GM18520 (cell line): ENCODE measurements at regions not wholly inside any gene's neighbourhood (a gene's known extent, or its start where the extent isn't known, plus 50 kb on each side); places are given as distances from the start of the nearest gene placed in this dataset.

Source experiments
- ATAC-seq: cut with Tn5 transposase; IDR thresholded peaks from one replicate; pipeline ENCODE4 v1.9.1; 2021; ENCODE audit not compliant: unreplicated experiment

DNA sequence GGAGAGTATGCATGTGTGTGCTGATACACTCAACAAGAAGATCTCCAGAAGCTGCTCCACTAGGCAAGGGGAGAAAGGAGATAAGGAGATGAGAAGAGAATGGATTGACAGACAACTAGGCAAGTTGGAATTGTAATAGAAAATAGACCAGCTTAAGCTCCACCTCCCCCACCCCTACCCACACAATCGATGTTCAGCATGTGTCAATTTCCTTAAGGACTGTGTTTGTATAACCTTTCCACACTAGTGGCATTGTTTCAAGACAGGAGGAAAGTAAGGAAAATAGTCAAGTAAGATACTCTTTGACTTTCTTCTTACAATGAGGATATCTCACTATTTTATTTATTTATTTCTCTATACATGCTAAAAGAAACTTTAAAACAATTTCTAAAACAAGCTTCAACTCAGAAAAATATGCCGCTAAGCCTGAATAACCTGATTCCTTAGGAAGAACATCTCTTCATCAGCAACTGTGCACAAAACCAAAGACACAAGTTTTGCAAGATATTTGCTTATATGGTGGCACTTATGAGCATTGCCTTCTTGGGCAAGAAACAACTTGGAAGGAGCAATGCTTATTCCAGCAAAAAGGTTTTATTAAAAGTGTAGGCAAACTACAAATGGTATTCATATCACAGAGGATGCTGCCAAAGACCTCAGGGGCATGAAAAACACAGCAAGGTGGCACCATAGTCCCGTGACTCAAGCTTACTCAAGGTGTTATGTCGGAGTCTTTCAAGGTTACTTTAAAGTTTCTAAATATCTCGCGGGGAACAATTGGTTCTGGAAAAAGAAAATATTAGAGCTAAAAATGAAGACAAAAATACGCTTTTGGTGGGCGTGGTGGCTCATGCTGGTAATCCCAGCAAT is 249.1 kb downstream of the COL12A1 start:
- ATAC-seq = no peak

DNA sequence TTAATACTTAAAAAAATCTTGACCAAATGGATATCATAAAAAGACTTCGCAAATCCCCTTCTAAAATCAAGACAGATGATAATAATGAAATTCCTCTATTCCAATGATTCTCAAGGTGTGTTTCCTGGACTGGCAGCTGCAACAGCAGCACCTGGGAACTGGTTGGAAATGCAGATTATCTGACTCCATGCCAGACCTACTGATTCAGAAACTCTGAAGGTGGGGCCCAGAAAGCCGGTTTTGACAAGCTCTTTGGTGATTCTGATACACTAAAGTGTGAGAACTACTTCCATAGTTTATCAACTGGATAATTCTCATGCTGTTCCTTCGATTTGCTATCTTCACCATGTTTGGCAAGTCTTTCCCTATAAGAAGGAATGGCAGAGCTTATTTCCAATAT is 252.1 kb downstream of the COL12A1 start:
- ATAC-seq = no peak

DNA sequence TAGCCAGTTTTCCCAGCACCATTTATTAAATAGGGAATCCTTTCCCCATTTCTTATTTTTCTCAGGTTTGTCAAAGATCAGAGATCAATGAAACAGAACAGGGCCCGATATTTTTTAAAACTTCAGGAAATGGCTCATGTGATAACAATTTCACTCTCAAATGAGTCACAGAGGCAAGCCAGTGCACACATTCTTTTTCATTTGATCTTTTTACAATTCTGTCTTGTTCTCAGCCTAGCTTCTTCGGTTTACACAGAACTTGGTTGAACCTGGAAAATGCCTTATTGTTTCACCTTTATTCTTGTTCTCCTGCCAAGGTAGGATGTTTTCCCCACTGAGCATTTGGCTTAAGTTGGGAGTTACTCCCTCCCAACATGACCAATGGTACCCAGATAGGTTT is 258.9 kb downstream of the COL12A1 start:
- no peak for ATAC-seq

DNA sequence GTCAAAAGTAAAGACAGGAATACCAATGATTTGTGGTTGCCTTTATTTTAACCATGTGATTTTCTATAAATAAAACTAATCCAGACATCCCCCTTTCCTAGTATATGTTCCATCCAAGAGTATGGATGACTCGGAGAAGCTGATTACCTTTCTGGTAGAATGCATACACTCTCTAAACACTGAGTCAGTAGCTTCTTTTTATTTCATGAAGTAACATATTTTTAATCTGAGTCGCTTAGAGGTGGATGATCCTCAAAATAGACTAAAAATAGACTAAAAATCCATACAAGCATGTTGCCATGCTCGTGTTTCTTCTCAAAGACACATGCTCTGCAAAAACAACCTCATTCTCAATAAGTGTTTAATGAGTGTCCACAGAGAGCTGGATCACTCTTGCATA is 263.7 kb downstream of the COL12A1 start:
- ATAC-seq = no peak

DNA sequence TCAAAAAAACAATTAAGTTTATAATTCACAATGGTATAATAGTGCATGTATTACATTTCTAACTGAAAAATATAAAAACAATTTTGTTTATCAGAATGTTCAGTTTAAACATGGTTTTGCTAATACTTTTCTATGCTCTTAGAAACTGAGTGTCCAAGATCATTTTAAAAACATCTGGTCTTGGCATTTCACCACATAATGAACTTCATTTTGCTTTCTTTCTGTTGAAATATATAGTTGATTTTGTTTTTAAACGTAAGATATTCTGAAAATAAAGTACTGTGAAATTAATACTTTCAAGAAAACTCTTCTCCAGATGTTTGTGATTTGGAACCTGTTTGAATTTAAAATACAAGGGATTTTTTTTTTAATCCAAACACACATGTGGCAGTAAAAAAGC is 264.4 kb downstream of the COL12A1 start:
- no peak for ATAC-seq

DNA sequence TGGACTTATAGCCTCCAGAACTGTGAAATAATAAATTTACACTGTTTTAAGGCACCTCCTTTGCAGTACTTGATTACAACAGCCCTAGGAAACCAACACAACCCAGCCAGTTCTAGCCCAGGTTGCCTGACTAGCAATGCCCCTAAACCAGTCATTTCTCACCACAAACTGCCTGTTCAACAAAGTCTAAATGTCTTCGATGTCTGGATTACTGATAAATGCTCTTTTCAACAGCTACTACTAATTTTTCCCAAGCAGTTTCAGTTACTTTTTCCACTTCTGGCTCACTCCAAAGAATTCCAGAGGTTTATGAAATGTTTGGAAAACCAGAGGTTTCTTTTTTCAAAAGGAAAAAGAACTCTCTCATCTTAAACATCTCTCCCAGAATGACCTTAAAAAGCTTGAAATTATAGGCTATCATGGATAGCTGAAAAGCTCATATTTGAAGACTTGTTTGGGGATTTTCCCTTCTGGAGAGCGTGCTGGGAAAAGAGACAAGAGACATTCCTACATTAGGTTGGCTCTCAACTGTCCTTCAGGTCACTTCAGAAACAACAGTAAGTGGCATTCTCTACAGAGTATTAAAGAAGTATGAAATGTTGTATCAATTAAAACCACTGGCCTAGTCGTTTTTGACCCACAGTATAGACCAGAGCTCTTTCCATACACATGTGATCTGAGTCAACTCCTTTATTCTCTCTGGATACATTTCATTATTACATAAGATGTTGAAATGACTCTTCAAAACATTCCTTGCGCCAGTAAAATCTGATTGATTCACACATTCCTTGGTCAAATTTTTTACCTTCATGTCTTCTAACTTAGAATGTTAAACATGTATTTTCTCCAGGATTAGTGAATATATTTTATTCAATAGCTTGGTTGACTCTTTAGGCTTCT is 265.9 kb downstream of the COL12A1 start:
- ATAC-seq = no peak

DNA sequence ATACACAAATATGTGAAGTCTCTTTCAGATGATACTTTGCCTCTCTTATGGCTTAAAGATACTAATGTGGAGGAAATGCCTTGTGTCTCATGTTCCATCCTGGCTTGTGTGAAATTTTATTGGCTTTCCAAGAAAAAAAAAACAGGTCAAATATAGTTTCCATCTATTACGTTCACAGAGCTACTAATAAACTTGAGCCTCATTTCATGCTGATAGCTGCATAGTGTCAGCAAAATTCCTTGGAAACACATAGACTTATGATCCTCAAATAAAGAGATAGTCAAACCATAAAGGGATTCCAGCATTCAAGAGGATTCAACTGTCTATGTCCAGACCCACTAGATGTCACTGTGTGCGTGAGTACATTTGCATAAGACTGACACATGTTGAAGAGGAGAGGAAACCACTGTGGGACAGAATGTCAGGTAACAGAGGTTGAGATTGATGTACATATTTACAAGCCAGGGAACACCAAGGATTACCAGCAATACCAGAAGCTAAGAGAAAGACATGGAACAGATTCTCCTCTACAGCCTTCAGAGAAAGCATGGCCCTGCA is 266.6 kb downstream of the COL12A1 start:
- ATAC-seq = no peak

DNA sequence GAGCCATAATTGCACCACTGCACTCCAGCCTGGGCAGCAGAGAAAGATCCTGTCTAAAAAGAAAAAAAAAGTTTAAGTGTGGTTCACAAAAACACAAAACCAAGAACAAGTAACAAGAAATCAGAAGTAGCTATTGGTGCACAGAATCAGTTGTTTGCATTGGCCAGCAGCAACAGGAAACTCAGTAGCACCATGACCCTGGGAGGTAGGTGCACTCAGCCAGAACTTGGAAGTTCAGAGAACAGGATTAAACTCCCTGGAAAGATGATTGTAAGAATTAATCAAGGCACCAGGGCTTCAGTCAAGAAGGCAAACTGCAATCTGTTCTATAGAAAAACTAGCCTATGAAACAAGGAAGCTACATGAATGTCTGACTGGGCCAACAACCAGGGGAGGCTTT is 267.9 kb downstream of the COL12A1 start:
- ATAC-seq = no peak

DNA sequence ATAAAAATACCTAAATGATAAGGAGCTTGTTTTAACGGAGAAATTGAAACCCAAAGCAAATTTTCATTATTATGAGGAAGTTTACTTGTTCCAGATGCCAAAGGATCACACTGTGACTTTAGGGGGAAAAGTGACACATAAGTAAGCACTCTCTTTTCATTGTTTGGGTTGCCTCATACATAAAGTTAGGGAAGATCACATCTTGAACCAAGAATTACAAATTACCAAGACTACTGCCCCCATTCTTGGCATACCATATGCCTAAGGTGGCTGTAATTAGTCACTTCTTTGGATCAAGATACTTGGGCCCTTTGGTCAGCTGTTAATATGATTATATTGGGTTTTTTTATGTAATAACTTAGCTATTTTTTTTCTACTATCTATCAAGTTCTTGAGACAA is 269.0 kb downstream of the COL12A1 start:
- no peak for ATAC-seq

DNA sequence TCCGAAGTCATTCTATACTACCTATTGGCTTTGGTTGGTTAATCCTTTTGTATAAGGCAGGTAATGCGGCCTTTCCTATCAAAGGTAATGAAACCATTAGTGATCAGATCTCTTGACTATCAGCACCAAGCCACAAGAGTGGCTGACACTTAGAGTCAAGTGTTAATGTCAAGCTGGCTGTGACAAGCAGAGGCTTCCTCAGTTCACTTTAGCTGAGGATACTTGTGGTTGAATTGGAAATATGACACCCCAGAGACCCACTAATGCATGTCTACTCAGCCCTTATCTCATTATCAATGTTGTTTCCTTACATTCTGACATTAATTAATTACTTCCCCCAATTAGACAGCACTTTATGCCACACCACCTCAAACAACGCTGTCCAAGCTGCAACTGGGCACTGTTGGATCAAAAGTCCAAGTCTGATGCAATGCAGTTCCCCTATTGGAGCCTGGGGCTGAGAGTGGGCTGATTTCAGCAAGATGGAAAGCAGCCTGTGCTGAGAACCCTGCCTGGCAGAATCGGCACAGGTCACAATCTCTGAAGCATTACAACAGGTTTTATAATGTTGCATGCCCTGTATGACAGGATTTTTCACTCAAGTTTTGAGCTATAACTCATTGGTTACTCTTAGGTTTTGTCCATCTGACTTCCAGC is 273.5 kb downstream of the COL12A1 start:
- no peak for ATAC-seq

DNA sequence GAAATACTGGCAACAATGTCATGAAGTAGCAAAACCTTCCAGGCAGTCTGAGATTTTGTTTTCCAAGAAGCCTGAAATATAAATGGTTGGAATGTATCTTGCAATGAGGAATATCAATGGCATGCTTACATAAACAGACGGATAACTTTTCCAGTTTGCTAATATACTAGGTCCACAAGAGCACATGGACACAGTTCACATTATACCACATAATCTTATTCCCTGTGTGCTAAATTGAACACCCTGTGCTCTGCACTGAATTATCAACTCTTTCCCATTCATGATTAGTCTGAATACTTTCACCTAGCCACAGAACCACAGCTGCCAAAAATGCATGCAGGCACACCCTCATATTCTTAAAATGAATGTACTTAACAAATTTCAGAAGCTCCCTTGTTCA is 274.3 kb downstream of the COL12A1 start:
- no peak for ATAC-seq

DNA sequence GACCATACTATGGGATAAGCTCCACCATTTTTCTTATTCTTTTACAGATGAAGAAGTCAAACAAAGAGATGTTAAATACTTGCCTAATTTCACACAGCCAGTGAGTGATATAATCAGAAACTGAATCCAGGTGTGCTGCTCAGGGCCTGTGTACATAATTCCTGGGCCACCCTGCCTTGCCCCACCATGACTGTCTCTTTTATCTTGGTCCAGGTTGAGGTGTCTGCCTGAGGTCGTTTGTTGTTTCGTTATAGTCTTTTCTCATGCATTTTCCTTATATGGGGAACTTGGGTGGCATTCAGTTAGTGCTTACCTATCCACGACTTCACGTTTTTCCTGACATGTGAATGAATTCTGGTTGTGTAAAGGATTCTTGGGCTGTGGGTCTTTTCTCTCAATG is 277.6 kb downstream of the COL12A1 start:
- no peak for ATAC-seq

DNA sequence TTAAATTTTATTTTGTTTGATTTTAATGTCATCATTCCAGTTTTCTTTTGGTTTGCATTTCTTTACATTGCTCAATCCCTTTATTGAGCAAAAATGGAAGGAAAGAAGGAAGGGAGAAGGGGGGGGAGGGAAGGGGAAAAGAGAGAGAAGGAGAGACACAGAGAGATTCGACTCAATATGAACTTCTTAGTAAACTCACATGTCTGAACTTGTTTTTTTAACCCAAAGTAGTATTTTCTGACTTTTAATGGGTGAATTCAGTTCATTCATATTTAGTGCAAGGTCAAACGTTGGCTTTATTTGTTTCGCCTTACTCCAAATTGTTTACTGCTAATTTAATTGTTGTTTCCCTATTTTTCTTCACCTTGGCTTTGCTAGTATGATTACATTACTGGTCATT is 278.6 kb downstream of the COL12A1 start:
- no peak for ATAC-seq

DNA sequence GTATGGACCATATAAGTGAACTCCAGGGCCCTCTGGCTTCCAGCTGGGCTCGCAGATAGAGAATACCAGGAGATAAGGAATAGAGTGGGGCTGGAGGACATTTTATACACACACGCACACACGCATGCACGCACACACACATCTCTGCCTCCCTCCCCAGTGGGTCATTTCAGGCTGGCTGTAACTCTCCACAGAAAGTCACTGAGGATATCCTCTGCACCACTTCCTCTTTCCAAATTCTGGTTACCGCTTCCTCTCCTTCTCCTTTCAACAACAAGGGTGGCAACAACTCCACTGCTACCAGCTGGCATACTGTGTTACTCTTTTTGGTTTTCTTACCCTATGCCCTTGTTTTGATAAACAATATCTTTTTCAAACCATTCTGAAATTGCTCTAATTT is 280.2 kb downstream of the COL12A1 start:
- ATAC-seq = peak; percentile 58

DNA sequence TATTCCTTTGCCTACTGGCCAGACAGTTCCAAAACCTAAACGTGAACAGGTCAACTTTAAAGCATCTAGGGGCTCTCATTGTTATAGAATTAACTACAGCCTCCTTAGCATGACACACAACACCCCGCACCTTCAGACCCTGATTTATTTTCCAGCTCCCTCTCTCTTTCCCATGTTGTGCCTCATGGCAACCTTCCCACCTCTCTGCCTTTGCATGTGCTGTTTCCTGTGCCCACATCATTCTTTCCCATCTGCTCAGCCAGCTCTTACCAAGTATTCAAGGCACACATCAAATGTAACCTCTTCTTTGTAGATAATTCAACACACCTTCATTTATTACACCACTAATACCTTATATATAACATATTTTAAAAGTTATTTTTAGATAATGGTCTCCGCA is 291.0 kb downstream of the COL12A1 start:
- ATAC-seq = no peak

DNA sequence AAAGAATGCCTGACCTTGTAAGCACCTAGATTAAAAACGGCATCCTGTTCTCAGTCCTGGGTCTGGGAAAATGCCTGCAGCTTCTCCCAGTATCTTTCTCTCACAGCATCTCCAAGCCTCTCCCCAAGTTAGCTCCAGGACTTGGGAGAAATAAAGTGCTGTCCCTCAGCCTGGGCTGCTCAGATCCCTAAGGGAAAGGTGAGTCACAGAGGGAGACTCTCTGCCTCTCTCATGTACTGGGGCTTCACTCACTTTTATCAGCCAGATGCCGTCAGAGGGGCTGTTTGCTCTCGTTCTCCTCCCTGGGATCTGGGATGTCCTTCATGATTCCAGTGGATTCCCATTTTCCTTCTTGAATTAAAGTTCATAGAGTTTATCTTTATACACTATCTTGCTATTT is 293.6 kb downstream of the COL12A1 start:
- no peak for ATAC-seq

DNA sequence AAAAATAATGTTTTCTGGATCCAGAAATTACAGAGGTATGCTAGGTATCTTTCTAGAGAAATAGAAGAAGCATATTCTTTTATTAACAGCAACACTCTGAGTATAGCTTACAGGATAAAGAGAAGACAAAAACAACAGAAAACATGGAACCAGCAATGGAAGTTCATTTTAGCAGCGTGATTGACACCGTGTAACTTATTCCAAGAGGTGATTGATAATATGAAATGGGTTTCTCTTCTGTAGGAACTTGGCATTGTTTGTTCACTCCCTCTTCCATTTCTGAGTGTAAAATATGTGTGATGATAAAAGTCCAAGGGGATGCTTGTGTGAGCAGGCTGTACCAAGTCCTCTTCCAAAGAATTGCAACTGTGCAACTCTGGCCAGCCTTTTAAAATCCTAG is 303.0 kb downstream of the COL12A1 start:
- no peak for ATAC-seq

DNA sequence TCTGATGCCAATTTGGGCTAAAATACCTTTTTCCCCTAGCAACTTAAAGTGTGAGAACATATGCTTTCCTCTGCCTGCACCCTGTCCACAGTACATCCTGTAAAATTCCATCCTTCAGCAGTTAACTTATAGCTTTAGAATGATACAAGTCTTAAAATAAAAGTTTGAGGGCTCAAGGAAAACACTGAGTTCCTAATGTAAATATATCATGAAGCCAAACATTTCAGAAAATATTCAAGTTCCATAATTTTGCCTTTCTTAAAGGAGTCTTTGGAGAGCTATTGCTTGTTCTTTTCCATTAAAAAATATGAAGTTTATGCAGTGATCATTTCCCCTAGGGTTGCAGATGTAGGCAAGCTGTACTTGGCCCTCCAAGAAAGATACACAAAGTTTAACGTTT is 303.8 kb downstream of the COL12A1 start:
- ATAC-seq = no peak

DNA sequence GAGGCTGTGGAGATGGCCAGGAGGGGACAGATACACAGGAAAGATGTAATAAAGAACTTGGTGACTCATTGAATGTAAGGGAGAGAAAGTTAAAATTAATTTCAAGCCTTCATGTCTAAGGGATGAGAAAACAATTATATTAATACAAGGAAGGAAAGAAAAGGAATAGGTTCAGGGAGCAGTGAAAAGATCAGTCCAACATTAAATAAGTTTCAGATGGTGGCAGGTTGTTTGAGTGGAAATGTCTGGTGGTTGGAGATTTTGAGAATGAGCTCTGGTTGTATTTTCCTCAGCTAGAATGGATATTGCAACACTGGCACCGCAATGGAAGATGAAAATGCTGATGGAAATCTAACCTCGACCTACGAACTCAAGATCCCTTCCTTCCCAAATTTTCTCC is 304.3 kb downstream of the COL12A1 start:
- ATAC-seq = no peak

DNA sequence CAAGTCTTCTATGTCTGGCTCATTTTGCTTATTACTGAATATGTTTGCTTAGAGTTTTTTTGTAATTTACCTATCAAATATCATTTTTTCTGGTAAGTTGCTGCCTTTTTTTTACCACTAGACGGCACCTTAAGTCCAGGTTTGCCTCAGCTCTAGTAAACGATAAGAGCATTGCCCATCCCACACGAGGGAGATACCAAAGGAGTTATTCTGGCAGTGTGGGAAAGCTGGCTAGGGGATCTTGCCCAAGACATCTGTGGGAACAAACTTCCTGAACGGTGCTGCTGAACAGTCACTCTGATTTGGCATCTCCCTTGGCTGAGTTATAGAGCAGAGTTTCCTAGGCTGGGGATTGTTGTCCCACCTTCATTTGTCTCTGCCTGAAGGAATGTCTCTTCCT is 306.4 kb downstream of the COL12A1 start:
- ATAC-seq = no peak

DNA sequence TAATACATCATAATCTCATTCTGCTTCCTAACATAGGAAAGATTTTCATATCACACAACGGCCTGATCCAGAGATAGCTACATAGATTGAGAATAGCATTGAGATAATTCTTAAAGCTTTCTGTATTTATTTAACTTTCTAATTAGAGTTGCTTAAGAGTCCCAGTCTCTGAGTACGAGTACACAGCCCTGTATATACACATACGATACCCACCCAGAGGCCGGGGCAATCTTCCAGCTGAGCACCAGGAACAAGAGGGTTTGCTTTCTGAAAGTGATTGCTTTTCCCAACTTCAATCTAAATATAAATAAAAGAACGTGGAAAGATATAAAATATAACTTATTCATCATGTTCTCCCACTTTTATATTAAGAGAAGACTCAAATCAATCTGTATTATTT is 313.8 kb downstream of the COL12A1 start:
- ATAC-seq = no peak
